Transverse colon (tissue), 4 donors: ENCODE measurements at regions not wholly inside any gene's neighbourhood (a gene's known extent, or its start where the extent isn't known, plus 50 kb on each side); places are given as distances from the start of the nearest gene placed in this dataset.

Experiments
- DNase-seq: peaks from one replicate; pipeline ENCODE4 v3.0.0-alpha.2; 2019
- H3K27ac ChIP-seq, 4 donors: fragments of 200-600 bp; sonication (generic); 2 replicates each; pipeline ENCODE4 v1.5.1; 2016 to 2018; ENCODE audit warnings: inconsistent platforms in 4 of 4
- H3K27me3 ChIP-seq: fragments of 200-600 bp; sonication (generic); 2 replicates; pipeline ENCODE4 v1.5.1; 2017; ENCODE audit warnings: inconsistent platforms
- H3K36me3 ChIP-seq, 4 donors: fragments of 200-600 bp; sonication (generic); 2 replicates each; pipeline ENCODE4 v1.5.1; 2017 to 2019; ENCODE audit warnings: inconsistent platforms in 4 of 4
- H3K4me1 ChIP-seq, 4 donors: fragments of 200-600 bp; sonication (generic); 2 replicates each; pipeline ENCODE4 v1.5.1; 2017 to 2020; ENCODE audit warnings: inconsistent platforms in 4 of 4
- H3K4me3 ChIP-seq, 4 donors: fragments of 200-600 bp; sonication (generic); 1 replicate in 1 of 4; 2 replicates in 3 of 4; pipeline versions ENCODE4 v1.5.1 to v1.6.1; 2017 to 2019; ENCODE audit warnings: inconsistent platforms in 4 of 4
- H3K9me3 ChIP-seq, 2 donors: fragments of 200-600 bp; sonication (generic); 2 replicates each; pipeline ENCODE4 v1.5.1; 2017 to 2019; ENCODE audit warnings: inconsistent platforms in 2 of 2
- CTCF ChIP-seq, 5 experiments: fragments of 200-600 bp in 3 of 5; fragments of 450-650 bp in 2 of 5; sonication (generic) in 3 of 5; IDR thresholded peaks; 1 replicate in 2 of 5; 2 replicates in 3 of 5; pipeline ENCODE4 v1.5.1; 2016 to 2017; ENCODE audit warnings: antibody characterized with exemption in 5 of 5, inconsistent platforms in 3 of 5, mild to moderate bottlenecking in 2 of 5, moderate library complexity in 1 of 5
- EP300 ChIP-seq: sonication (generic); formaldehyde crosslinking; IDR thresholded peaks from one replicate; pipeline ENCODE4 v1.6.1; 2017; ENCODE audit warnings: antibody characterized with exemption, low read depth
- POLR2A ChIP-seq: fragments of 450-650 bp; IDR thresholded peaks from one replicate; pipeline ENCODE4 v1.6.1; 2016; ENCODE audit warnings: antibody characterized with exemption, mild to moderate bottlenecking, moderate library complexity
- POLR2AphosphoS5 ChIP-seq, 3 donors: sonication (generic); formaldehyde crosslinking; IDR thresholded peaks; one replicate each; pipeline ENCODE4 v1.6.1; 2016; ENCODE audit warnings: antibody characterized with exemption in 3 of 3
- WGBS, 2 donors: methylation state at CpG; one replicate each; pipeline ENCODE4 v1.1.5; 2018; ENCODE audit warnings: low coverage in 1 of 2; 5-methylcytosine and 5-hydroxymethylcytosine counted together
- in situ Hi-C, 4 donors: fragments of 200-750 bp; cut with MboI; loops; one replicate each; pipeline versions ENCODE4 v1.15.0 to v1.15.1; 2017; ENCODE audit warnings: low sequenced_read_pairs in 3 of 4, low pct_ligation_motif_present in 1 of 4, low pct_unique_long_range_greater_than_20kb in 1 of 4
- intact Hi-C: fragments of 100-400 bp; cut with DNase I; formaldehyde crosslinking; loops from one replicate; pipeline ENCODE4 v1.15.1; 2023; ENCODE audit warnings: low total_unique reads

- Histone ChIP-seq H3K4me3 (no peak overlapping the region), H3K4me1 (no peaks in the 10 kb centered on the region), H3K27me3 (peaks cover 5% of the 10 kb centered on the region), H3K9me3 (no peaks in the 10 kb centered on the region), H3K36me3 (no peaks in the 10 kb centered on the region), H3K27ac (no peak overlapping the region)
- no peak for TF ChIP-seq CTCF (IDR thresholded peaks at IDR 0.05)
- no peak for TF ChIP-seq POLR2A
- TF ChIP-seq POLR2AphosphoS5 (IDR thresholded peaks at IDR 0.05): no peak
- TF ChIP-seq EP300: no peak
- intact Hi-C loops: no loop called here
- WGBS, 2 donors: 23 to 41% methylated on average over 4 to 8 of the region's 8 CpGs
- in situ Hi-C loops: no loop called here
- no peak for DNase-seq
Observed at GRCh38 chr1:29519788-29520110, 283.4 kb downstream of the PTPRU start.

GRCh38 chr1:29519108-29519787 is 282.9 kb downstream of the PTPRU start:
- intact Hi-C loops (no loop called here), in situ Hi-C loops (no loop called here)
- WGBS, 2 donors: 58% methylated on average over 9 of the region's 9 CpGs; no CpG with 5 or more reads in 1 of the 2 donors
- Histone ChIP-seq H3K9me3 (no peaks in the 10 kb centered on the region), H3K36me3 (no peaks in the 10 kb centered on the region), H3K4me3 (no peak overlapping the region), H3K27ac (no peak overlapping the region), H3K4me1 (no peaks in the 10 kb centered on the region), H3K27me3 (peaks cover 5% of the 10 kb centered on the region)
- TF ChIP-seq CTCF (IDR thresholded peaks at IDR 0.05): no peak
- no peak for TF ChIP-seq POLR2AphosphoS5 (IDR thresholded peaks at IDR 0.05)
- TF ChIP-seq EP300: no peak
- no peak for TF ChIP-seq POLR2A
- DNase-seq: no peak

- Histone ChIP-seq H3K4me3 (no peak overlapping the region), H3K27me3 (peaks cover 5% of the 10 kb centered on the region), H3K36me3 (no peaks in the 10 kb centered on the region), H3K9me3 (no peaks in the 10 kb centered on the region), H3K27ac (no peak overlapping the region), H3K4me1 (no peaks in the 10 kb centered on the region)
- no peak for DNase-seq
- TF ChIP-seq EP300 (no peak), POLR2A (no peak), CTCF (IDR thresholded peaks at IDR 0.05) (no peak), POLR2AphosphoS5 (IDR thresholded peaks at IDR 0.05) (no peak)
- WGBS, 2 donors: 67 to 68% methylated on average over 1 to 6 of the region's 6 CpGs
- intact Hi-C loops: loop anchor here (1.0 kb wide), 1 partner anchor 29 kb away; no protein-coding TSS in a partner anchor
- in situ Hi-C loops: no loop called here
Observed at GRCh38 chr1:29518183-29518835, 282.0 kb downstream of the PTPRU start.

GRCh38 chr1:29517251-29518086 is 281.1 kb downstream of the PTPRU start:
- H3K36me3 ChIP-seq: no peaks in the 10 kb centered on the region
- no peak for TF ChIP-seq EP300
- no peak overlapping the region for H3K27ac ChIP-seq
- intact Hi-C loops: loop anchor here (1.0 kb wide), 1 partner anchor 28 kb away; no protein-coding TSS in a partner anchor
- H3K27me3 ChIP-seq: peaks cover 5% of the 10 kb centered on the region
- WGBS, 2 donors: 71 to 90% methylated on average over 4 to 6 of the region's 8 CpGs
- H3K9me3 ChIP-seq: no peaks in the 10 kb centered on the region
- DNase-seq: no peak
- H3K4me3 ChIP-seq: no peak overlapping the region
- in situ Hi-C loops: no loop called here
- H3K4me1 ChIP-seq: no peaks in the 10 kb centered on the region
